GM19468 (cell line): ENCODE measurements at regions not wholly inside any gene's neighbourhood (a gene's known extent, or its start where the extent isn't known, plus 50 kb on each side); places are given as distances from the start of the nearest gene placed in this dataset.
"Not testable (repeated sequence)": the region's sequence is repeated elsewhere in the genome, so short reads cannot be mapped to it uniquely, and the experiment has no call there.

Source experiments
- ATAC-seq: cut with Tn5 transposase; IDR thresholded peaks from one replicate; pipeline ENCODE4 v1.9.1; 2021; ENCODE audit warnings: mild to moderate bottlenecking, moderate library complexity, moderate number of reproducible peaks; ENCODE audit not compliant: unreplicated experiment; ENCODE audit errors: extremely low read depth

GRCh38 chr1:82392946-82393345 is 592.2 kb downstream of the ADGRL2 start:
- no peak for ATAC-seq

GRCh38 chr1:82392513-82392912 is 591.8 kb downstream of the ADGRL2 start:
- ATAC-seq = no peak

GRCh38 chr1:82391712-82392111 is 591.0 kb downstream of the ADGRL2 start:
- ATAC-seq = no peak

GRCh38 chr1:82390627-82391026 is 589.9 kb downstream of the ADGRL2 start:
- ATAC-seq = no peak

DNA sequence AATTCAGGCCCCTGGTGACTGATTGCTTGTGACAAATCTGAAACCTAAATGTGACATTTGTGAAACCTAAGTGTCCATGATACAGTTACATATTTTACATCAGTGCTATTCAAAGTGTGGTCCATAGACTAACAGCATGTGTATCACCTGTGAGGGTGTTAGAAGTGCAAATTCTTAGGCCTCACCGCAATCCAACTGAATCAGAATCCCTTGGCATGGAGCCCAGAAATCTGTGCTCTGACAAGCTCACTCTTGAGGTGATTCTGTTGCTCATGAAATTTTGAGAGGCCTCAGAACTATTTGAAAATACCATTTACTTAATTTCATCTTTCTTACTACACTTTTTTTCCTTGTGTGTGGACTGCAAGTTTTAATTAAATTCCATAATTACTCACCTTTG is 587.9 kb downstream of the ADGRL2 start:
- ATAC-seq = no peak

- ATAC-seq = no peak
Measured at GRCh38 chr1:82387012-82387366, 586.3 kb downstream of the ADGRL2 start.

GRCh38 chr1:82386365-82387011 is 585.8 kb downstream of the ADGRL2 start:
- ATAC-seq = no peak

DNA sequence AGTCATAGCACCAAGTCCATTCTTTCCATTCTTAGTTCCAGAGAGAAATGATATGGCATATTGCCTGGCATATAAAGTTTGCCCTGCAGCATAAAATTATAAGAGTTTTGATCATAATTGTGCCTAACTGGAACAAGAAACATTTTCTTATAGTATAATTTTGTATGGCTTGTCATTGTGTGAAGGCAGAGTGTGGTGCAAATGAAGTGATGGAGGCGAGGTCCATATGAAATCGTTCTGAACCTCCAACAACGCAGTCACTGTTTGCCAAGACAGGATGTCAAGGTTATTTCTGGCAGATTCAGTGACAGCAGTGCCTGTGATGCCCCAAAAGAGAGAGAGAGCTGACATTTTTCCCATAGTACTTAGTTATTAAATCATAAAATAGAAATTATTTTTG is 584.0 kb downstream of the ADGRL2 start:
- ATAC-seq = no peak

- ATAC-seq = no peak
Measured at GRCh38 chr1:82377201-82377884, 576.6 kb downstream of the ADGRL2 start.

DNA sequence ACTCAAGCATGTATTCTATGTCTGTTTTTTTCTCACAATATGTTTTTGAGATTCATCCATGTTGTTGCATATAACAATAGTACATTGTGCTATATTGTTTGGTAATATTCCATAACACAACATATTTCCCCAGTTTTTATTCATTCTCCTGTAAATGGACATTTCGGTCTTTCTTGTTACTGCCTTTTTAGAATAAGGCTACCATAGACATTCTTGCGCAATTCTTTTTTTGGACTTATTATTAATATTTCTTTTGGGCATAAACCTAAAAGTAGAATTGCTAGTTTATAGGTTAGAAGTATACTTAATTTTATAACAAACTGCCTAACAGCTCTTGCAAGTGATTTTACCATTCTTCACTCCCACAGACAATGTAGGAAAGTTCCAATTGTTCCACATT is 573.0 kb downstream of the ADGRL2 start:
- ATAC-seq = no peak

GRCh38 chr1:82371844-82372498 is 571.2 kb downstream of the ADGRL2 start:
- ATAC-seq = no peak

DNA sequence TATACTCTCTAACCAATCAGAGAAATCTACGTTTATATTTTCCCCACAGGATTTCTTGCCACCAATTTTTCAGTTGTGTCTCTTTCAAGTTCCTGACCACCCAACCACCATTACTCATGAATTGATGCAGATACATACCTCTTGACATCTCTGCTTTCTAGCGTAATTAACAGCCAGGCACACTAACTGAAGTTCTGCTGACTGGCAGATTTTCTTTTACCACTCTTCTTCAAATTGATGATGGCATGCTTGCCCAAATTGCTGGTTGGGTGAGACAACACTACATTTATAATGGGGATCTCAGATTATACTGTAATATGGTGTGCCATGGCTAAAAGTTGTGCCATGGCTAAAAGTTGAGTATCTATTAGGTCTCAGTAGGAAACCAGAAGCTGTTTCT is 566.7 kb downstream of the ADGRL2 start:
- ATAC-seq = no peak

GRCh38 chr1:82366689-82367088 is 566.0 kb downstream of the ADGRL2 start:
- ATAC-seq = no peak

- ATAC-seq = not testable (repeated sequence)
Measured at GRCh38 chr1:82359541-82359940, 558.8 kb downstream of the ADGRL2 start.

GRCh38 chr1:82358706-82359105 is 558.0 kb downstream of the ADGRL2 start:
- not testable (repeated sequence) for ATAC-seq

- ATAC-seq = not testable (repeated sequence)
Measured at GRCh38 chr1:82354546-82354945, 553.8 kb downstream of the ADGRL2 start.

DNA sequence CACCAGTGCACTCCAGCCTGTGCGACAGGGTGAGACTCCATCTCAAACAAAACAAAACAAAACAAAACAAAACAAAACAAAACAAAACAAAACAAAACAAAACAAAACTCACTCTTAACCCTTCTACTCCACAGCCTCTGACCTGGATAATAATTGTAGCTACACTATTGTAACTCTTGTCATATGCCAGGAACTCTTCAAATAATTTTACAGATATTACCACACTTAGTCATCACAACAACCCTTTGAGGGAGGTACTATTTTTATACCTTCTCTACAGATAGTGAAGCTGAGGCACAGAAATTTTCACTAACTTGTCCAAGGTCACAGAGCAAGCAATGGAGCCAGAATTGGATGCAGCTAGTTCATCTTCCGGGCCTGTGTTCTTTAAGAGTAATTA is 547.8 kb downstream of the ADGRL2 start:
- ATAC-seq = no peak

DNA sequence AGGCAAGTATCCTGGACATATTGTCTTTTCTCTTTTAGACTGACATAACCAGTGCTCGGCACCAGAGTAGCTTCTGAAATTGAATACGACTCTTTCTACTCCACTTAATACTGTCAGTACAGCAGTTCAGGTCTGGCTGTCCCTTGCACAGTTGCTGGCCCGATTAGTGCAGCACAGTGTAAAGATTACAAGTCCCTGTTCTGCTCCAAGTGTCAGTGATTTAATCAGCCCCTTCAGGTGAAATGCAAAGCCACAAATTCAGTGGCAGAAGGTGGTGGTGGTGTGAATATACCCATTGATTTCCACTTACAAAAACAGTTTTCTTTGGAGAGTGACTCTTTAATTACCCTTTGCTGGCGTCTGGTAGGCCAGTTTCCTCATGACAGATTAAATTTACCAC is 545.4 kb downstream of the ADGRL2 start:
- ATAC-seq = no peak

- ATAC-seq = no peak
Measured at GRCh38 chr1:82343381-82343780, 542.6 kb downstream of the ADGRL2 start.

DNA sequence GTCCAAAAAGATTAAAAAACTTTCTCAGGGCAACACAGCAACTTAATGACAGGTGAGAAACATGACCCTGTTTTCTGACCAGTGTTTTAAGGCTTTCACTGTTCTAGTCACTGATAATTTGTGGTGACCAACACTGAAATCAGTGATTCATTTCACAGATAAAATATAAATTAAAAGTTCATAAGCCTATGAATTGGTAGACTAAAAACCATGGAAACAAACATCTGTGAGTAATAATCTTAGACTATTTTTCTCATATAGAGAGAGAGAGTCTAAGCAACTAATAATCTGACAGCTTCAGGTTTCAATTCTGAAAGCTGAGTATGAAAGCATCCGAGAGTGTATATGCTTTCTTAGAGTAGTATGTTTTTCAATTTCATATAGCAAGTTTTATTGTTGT is 536.9 kb downstream of the ADGRL2 start:
- ATAC-seq = peak; percentile 51

DNA sequence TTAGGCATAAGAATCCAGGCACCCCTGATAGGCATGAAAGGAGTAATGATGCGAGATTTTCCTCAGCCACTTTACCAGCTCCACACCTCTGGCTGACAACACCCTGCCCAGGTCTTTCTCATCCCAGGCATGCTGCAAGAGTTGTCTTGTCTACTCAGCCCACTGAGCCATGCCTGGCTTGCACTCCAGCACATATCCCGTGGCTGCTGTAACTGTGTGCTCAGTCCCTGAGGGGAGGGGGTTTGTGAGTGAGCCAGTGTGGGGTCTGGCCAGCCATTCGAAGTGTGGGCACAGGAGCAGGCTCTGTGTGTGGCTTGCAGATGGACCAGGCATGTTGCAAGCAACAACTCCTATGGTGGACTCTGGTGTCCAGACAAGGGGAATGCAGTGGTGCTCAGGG is 529.6 kb downstream of the ADGRL2 start:
- no peak for ATAC-seq

- ATAC-seq = no peak
Measured at GRCh38 chr1:82329226-82329625, 528.5 kb downstream of the ADGRL2 start.
